CD4-positive, alpha-beta T cell treated with Interleukin-21 for 1 hour (primary cell): ENCODE measurements at regions not wholly inside any gene's neighbourhood (a gene's known extent, or its start where the extent isn't known, plus 50 kb on each side); places are given as distances from the start of the nearest gene placed in this dataset.

ENCODE experiments used
- DNase-seq: peaks from one replicate; pipeline ENCODE4 v3.0.0-alpha.2; 2020

GRCh38 chr4:177699365-177700213, 257.4 kb upstream of the AGA start:
- DNase-seq, result no peak

- no peak for DNase-seq
Measured at GRCh38 chr4:177706916-177707315, 264.7 kb upstream of the AGA start.

- DNase-seq, result no peak
Measured at GRCh38 chr4:177713454-177713853, 271.2 kb upstream of the AGA start.

GRCh38 chr4:177717407-177717806, 275.2 kb upstream of the AGA start:
- DNase-seq, result no peak

- no peak for DNase-seq
Measured at GRCh38 chr4:177718514-177718913, 276.3 kb upstream of the AGA start.

GRCh38 chr4:177726111-177726510, 283.9 kb upstream of the AGA start:
- DNase-seq, result no peak

GRCh38 chr4:177728361-177729152, 286.3 kb upstream of the AGA start:
- DNase-seq, result no peak

- DNase-seq, result no peak
Measured at GRCh38 chr4:177729681-177730080, 287.4 kb upstream of the AGA start.

- DNase-seq, result no peak
Measured at GRCh38 chr4:177737387-177737940, 295.2 kb upstream of the AGA start.

- DNase-seq, result no peak
Measured at GRCh38 chr4:177740563-177740962, 298.3 kb upstream of the AGA start.

- no peak for DNase-seq
Measured at GRCh38 chr4:177759729-177760128, 317.5 kb upstream of the AGA start.

GRCh38 chr4:177761692-177762091, 319.5 kb upstream of the AGA start:
- no peak for DNase-seq

GRCh38 chr4:177769155-177769554, 326.9 kb upstream of the AGA start:
- DNase-seq, result no peak

- no peak for DNase-seq
Measured at GRCh38 chr4:177770776-177771175, 328.5 kb upstream of the AGA start.

GRCh38 chr4:177771645-177772044, 329.4 kb upstream of the AGA start:
- DNase-seq, result no peak

GRCh38 chr4:177778623-177779022, 336.4 kb upstream of the AGA start:
- no peak for DNase-seq

- DNase-seq, result no peak
Measured at GRCh38 chr4:177785000-177785399, 342.8 kb upstream of the AGA start.

- DNase-seq, result no peak
Measured at GRCh38 chr4:177789610-177790009, 347.4 kb upstream of the AGA start.

GRCh38 chr4:177791188-177791587, 349.0 kb upstream of the AGA start:
- no peak for DNase-seq

GRCh38 chr4:177796841-177797240, 354.6 kb upstream of the AGA start:
- no peak for DNase-seq

- DNase-seq, result no peak
Measured at GRCh38 chr4:177798161-177798560, 355.9 kb upstream of the AGA start.

GRCh38 chr4:177802162-177802561, 359.9 kb upstream of the AGA start:
- DNase-seq, result no peak

GRCh38 chr4:177802661-177803060, 360.4 kb upstream of the AGA start:
- DNase-seq, result no peak

GRCh38 chr4:177803151-177803550, 360.9 kb upstream of the AGA start:
- DNase-seq, result no peak
